Mucosa of descending colon (tissue), 3 donors: ENCODE measurements at regions not wholly inside any gene's neighbourhood (a gene's known extent, or its start where the extent isn't known, plus 50 kb on each side); places are given as distances from the start of the nearest gene placed in this dataset.
"Not testable (repeated sequence)": the region's sequence is repeated elsewhere in the genome, so short reads cannot be mapped to it uniquely, and the experiment has no call there.

Experiments
- ATAC-seq: fragments of 200-7000 bp; cut with Tn5 transposase; one replicate; pipeline ENCODE4 v1.9.1; 2020; ENCODE audit warnings: mild to moderate bottlenecking, moderate library complexity
- DNase-seq, 3 donors: peaks; one replicate each; pipeline ENCODE4 v3.0.0-alpha.2; 2020
- H3K36me3 ChIP-seq: fragments of 200-600 bp; one replicate; pipeline ENCODE4 v1.8.0; 2021; ENCODE audit warnings: low read depth, mild to moderate bottlenecking
- H3K4me1 ChIP-seq: fragments of 200-600 bp; one replicate; pipeline ENCODE4 v1.8.0; 2021; ENCODE audit warnings: low read depth, mild to moderate bottlenecking
- H3K4me3 ChIP-seq: fragments of 200-600 bp; one replicate; pipeline ENCODE4 v1.8.0; 2021; ENCODE audit warnings: mild to moderate bottlenecking
- H3K9me3 ChIP-seq: fragments of 200-600 bp; one replicate; pipeline ENCODE4 v1.8.0; 2021; ENCODE audit warnings: mild to moderate bottlenecking
- intact Hi-C, 2 donors: fragments of 100-400 bp; cut with DNase I in 1 of 2; cut with micrococcal nuclease in 1 of 2; formaldehyde crosslinking; loops; one replicate each; pipeline versions ENCODE4 v1.11.0 to v1.11.1; 2022; cut with DNase I, micrococcal nuclease
- TF ChIP-seq, protein P1 (sequence below): fragments of 200-600 bp; IDR thresholded peaks from one replicate; pipeline ENCODE4 v1.8.0; 2022; ENCODE audit warnings: antibody characterized with exemption, mild to moderate bottlenecking
- donor health status: DM: no; HTN: no; CAD: no; lungs with moderate emphysema.
- donor health status: DM: no; HTN: no; CAD: no.
- donor health status: DM: no; HTN: yes; CAD: no.

DNA sequence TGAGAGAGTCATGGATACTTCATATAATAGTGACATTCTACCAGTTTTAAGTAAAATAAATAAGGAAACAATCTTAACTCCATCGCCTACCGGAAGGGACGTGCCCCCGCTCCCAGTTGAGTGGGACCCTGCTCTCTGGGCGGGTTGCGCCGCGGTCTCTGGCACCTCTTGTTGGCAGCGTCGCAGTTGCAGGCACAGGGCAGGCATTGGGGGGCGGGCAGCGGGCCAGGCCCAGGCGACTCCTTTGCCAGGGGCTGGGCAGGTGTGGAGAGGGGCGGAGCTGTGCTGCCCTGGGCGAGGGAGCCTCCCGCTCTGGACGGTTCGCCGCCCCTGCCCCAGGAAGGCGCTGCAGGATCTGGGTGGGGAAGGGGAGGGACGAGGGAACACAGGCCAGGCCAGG is 1500.6 kb downstream of the FOXD4L5 start:
- intact Hi-C loops, ATAC-seq, H3K36me3 ChIP-seq, H3K4me3 ChIP-seq, H3K4me1 ChIP-seq: not testable (repeated sequence)
- peak in 1 of 3 donors; percentile 47 for DNase-seq
- peaks cover 37% of the 10 kb centered on the region for H3K9me3 ChIP-seq

DNA sequence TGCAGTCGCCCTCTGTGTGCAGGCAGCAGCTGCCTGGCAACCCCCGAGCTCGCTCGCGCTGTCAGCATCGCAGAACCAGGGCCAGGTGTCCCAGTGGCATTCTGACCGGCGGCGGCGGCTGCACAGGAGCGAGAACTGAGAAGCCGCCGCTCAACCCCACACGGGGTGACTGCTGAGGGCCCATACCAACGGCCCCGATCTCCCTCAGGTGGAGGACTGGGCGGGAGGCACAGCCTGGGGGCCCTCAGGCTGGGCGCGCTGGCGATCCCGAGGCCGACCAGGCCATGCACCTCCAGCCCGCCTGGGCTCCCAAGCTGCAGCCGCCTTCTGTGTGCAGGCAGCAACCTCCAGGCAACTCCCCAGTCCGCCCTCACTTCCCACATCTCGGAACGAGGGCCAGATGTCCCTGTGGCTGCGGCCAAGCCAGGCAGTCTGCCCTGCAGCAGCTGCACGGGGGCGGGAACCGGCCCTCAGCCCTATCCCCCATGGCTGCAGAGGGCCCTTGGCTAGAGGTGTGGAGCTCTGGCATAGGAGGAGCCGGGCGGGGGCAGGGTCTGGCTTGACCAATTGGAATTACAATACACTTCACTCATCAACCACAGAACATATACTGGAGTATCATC is 1503.1 kb downstream of the FOXD4L5 start:
- H3K36me3 ChIP-seq, ATAC-seq, DNase-seq, H3K4me3 ChIP-seq, intact Hi-C loops, H3K4me1 ChIP-seq: not testable (repeated sequence)
- peaks cover 22% of the 10 kb centered on the region for H3K9me3 ChIP-seq

DNA sequence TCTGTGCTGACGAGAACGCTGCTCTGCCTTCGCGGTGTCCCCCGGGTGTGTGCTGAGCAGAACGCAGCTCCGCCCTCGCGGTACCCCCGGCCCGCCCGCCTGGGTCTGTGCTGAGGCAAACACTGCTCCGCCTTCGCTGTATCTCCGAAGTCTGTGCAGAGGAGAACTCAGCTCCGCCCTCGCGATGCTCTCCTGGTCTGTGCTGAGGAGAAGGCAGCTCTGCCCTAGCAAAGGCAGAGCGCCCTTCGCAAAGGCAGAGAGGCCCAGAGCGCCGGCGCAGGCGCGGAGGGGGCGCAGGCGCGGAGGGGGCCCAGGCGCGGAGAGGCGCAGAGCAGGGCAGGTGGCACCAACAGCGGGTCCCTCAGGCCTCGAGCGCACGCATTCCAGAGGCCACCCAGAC is 1503.6 kb downstream of the FOXD4L5 start:
- DNase-seq, intact Hi-C loops, H3K36me3 ChIP-seq, H3K4me3 ChIP-seq, H3K4me1 ChIP-seq: not testable (repeated sequence)
- ATAC-seq = peak; percentile 84
- peaks cover 22% of the 10 kb centered on the region for H3K9me3 ChIP-seq

DNA sequence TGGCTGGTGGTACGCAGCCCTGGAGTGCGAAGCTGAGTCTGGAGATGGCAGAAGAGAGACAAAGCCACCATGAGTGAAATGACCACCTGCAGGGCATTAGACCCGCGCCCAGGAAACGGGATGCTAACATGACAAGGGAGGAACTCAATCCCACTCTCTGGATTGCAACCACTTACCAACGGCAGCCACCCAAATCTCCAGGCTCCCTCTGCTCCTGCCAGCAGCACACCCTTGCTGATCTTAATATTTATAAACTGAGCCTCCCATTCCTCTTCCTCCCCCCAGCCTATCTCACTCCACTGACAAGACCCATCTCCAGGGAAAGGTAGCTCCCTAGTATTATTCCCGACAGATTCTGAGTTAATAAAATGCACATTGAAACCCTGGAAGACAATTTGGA is 1508.8 kb downstream of the FOXD4L5 start:
- ATAC-seq = peak; percentile 25
- H3K4me1 ChIP-seq, H3K4me3 ChIP-seq, DNase-seq, intact Hi-C loops, H3K36me3 ChIP-seq: not testable (repeated sequence)
- peaks cover 12% of the 10 kb centered on the region for H3K9me3 ChIP-seq

DNA sequence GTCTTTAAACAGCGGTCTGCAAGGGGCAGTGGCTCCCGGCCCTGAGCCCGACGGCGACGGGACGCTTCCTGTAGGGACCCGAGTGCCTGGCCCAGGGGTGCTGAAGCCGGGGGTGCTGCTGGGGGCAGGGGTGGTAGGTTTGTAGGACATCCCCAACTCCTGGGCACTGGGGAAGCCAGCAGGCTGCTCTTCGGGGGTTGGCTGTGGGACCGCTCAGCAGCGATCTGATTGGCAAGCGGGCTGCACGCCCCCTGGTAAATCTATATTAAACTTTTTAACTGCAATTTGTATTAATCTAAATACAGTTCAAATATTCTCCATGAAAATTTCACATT is 1510.0 kb downstream of the FOXD4L5 start:
- ATAC-seq, H3K4me3 ChIP-seq, H3K9me3 ChIP-seq, H3K4me1 ChIP-seq, intact Hi-C loops, H3K36me3 ChIP-seq, DNase-seq: not testable (repeated sequence)

DNA sequence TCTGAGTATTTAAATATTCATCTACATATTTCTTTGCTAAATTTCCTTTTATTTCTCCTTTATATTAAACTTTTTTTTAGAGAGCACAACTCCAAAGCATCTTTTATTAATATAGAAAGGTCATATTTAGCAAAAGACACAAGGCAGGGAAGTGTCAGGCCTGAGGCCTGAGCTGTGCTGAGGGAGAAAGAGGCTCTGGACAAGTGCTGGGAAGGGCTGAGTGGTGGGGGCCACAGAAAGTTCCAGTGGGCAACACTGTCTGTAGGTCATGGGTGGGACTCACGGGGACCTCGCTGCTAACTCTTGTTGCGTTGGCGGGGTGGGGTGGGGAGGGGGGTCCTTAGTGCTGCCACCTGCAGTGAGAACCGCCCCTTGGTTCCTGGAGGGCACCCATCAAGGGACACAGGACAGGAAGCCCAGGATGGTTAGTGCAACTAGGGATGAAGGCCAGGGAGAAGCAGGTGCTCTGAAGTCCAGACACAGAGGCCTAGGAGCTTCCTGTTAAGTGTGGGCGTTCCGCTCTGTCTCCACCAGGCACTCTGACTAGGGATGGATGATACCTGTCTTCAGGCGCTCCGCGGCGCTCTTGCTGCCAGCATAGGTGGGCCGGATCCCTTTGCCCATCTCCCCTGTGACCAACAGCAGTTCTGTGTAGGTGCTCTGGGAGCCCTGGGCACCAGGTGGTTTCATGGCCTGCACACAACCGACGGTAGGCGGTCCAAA is 1510.5 kb downstream of the FOXD4L5 start:
- H3K9me3 ChIP-seq, H3K4me3 ChIP-seq, intact Hi-C loops, DNase-seq, H3K4me1 ChIP-seq, ATAC-seq, H3K36me3 ChIP-seq: not testable (repeated sequence)

DNA sequence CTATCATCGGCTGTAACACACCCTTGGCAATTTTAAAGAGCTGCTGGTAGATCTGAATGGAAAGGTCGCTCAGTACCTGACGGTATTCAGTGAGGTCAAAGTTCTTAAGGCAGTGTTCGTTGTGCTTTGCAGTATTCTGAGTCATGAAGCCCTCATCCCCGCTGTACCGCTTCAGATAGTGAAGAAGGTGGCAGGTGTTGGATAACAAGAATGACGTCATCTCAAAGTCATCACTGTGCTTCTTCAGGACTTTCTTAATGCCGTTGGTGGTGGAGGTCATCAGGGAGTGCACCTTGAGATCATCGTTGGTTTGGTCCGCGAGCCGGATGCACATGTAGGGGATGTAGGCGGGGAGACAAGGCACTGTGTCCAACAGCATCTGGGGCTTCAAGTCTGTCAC is 1522.8 kb downstream of the FOXD4L5 start:
- H3K4me1 ChIP-seq, ATAC-seq, H3K36me3 ChIP-seq, intact Hi-C loops, DNase-seq, H3K4me3 ChIP-seq: not testable (repeated sequence)
- peaks cover 17% of the 10 kb centered on the region for H3K9me3 ChIP-seq

DNA sequence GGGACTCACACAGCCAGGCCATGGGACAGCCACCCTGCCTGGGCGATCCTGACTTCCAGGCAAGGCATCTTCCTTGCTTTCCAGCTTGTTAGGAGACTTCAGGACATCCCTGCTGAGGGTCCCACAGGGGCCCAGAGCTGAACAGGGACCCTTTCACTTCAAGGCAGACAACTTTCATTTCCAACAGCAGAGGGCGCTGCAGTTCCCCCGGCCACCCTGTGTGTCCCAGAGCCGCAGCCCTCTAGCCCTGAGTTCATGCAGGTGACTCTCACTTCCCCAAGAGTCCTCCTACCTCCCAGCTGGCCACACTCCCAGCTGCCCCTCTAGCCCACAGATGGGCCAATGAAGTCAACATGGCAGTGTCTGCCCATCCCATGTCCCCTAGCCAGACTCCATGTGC is 1556.0 kb downstream of the FOXD4L5 start:
- ATAC-seq, H3K4me3 ChIP-seq, H3K36me3 ChIP-seq, DNase-seq, H3K9me3 ChIP-seq, intact Hi-C loops, H3K4me1 ChIP-seq: not testable (repeated sequence)

DNA sequence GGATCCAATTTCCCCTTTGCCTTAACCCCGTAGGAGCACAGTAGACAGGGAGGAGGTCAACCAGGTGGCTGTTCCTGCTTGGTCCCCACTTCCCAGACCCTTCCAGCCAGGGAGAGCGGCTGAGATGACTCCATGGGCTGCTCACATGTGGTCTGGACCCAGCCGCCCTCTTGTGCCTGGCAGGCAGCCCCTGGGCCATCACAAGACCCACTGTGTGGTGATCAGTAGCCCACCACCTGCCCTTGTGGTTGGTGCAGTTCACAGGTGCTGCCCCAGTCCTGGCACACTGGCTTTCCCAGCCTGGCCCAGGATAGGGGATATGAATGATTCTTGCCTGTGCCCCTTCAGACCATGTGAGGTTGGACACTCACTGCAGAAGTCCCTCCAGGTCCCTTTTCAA is 1556.7 kb downstream of the FOXD4L5 start:
- ATAC-seq = no peak
- H3K36me3 ChIP-seq = no peaks in the 10 kb centered on the region
- TF ChIP-seq, protein P1, sequence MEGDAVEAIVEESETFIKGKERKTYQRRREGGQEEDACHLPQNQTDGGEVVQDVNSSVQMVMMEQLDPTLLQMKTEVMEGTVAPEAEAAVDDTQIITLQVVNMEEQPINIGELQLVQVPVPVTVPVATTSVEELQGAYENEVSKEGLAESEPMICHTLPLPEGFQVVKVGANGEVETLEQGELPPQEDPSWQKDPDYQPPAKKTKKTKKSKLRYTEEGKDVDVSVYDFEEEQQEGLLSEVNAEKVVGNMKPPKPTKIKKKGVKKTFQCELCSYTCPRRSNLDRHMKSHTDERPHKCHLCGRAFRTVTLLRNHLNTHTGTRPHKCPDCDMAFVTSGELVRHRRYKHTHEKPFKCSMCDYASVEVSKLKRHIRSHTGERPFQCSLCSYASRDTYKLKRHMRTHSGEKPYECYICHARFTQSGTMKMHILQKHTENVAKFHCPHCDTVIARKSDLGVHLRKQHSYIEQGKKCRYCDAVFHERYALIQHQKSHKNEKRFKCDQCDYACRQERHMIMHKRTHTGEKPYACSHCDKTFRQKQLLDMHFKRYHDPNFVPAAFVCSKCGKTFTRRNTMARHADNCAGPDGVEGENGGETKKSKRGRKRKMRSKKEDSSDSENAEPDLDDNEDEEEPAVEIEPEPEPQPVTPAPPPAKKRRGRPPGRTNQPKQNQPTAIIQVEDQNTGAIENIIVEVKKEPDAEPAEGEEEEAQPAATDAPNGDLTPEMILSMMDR = no peak

DNA sequence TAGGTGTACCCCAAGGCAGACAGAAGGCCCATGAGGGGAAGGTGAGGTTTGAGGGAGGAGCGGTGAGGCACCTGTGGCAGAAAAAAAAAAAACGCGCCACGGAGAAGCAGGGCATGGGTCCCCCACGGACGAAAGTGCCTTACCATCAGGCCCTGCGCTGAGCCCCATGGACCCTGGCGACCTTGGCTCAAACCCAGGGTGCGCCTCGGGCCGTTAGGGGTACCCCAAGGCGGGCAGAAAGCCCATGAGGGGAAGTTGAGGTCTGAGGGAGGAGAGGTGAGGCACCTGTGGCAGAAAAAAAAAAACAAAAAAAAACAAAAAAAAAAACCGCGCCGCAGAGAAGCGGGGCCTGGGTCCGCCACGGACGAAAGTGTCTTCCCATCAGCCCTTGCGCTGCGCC is 1576.7 kb downstream of the FOXD4L5 start:
- H3K4me1 ChIP-seq, H3K4me3 ChIP-seq, DNase-seq, intact Hi-C loops, H3K36me3 ChIP-seq, ATAC-seq: not testable (repeated sequence)
- H3K9me3 ChIP-seq = peaks cover 29% of the 10 kb centered on the region

More for the DNA sequence above, 1556.7 kb downstream of the FOXD4L5 start:
- no peaks in the 10 kb centered on the region for H3K4me1 ChIP-seq
- no peak overlapping the region for H3K4me3 ChIP-seq
- H3K9me3 ChIP-seq = peaks cover 10% of the 10 kb centered on the region
- intact Hi-C loops = no loop called here
- DNase-seq = no peak

DNA sequence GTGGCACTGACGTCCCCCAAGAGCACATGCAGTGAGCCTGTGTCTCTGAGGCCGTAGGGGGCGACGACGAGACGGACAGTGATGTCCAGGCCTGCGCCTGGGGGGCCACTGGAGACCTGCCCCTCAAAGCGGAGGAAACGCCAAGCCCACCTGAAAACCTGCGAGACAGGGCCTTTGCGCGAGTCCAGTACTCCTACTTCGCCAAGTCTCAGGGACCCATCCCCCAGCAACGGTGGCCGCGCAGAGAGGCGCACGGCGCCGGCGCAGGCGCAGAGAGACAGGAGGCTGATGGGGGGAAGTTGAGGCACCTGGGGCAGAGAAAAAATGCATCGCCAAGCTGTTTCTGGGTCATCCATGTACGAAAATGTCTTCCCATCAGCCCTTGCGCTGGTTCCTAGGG is 1580.6 kb downstream of the FOXD4L5 start:
- H3K36me3 ChIP-seq, H3K4me1 ChIP-seq, ATAC-seq, DNase-seq, intact Hi-C loops, H3K4me3 ChIP-seq: not testable (repeated sequence)
- peaks cover 28% of the 10 kb centered on the region for H3K9me3 ChIP-seq

DNA sequence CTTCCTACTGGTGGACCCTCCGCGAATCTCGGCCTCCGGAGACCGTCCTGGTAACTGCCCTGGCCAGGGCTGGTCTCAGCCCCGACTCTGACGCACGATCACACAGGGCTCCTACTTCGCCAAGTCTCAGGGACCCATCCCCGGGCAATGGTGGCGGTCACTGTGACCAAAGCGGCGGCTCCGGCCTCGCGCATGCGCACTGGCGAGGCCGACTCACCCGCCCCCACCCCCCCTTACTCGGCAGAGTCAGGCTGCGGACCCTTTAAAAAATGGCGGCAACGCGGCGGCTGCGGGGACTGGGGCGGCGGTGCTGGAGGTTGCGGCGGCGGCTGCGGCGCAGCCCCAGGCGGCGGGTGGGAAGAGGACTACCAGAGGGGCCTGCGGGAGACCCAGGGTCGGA is 1581.3 kb downstream of the FOXD4L5 start:
- peak; percentile 53 to 63 (median 54) for DNase-seq
- H3K4me3 ChIP-seq, H3K36me3 ChIP-seq, H3K4me1 ChIP-seq, ATAC-seq, intact Hi-C loops: not testable (repeated sequence)
- peaks cover 28% of the 10 kb centered on the region for H3K9me3 ChIP-seq

DNA sequence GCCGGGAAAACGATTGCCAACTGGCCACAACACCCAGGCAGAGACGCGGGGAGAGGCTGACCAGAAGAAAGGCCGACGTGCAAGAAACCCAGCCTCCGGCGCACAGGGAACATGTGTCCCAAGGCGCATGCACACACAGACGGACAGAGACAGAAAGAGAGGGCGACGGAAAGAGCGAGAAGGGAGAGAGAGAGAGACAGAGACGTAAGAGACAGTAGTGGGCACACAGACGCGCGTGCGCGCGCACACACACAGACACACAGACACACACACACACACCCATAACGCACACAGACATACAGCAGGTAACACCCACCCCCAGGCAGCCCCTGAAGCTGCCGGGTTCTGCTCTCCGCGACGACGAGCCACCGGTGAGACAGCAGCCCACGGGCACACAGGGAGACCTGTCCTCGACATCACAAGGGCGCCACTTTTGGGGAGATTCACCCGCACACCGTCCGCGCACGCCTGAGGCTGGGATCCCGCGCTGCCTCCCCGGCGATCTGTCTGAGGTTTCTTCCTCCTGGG is 1581.8 kb downstream of the FOXD4L5 start:
- ATAC-seq, H3K36me3 ChIP-seq, DNase-seq, intact Hi-C loops, H3K4me1 ChIP-seq, H3K4me3 ChIP-seq: not testable (repeated sequence)
- peaks cover 24% of the 10 kb centered on the region for H3K9me3 ChIP-seq
